Activated T-cell treated with anti-CD3 and anti-CD28 coated beads, Interleukin-2, amount 50 U/mL, for 24 hours (primary cell): ENCODE measurements at regions not wholly inside any gene's neighbourhood (a gene's known extent, or its start where the extent isn't known, plus 50 kb on each side); places are given as distances from the start of the nearest gene placed in this dataset.
"Not testable (repeated sequence)": the region's sequence is repeated elsewhere in the genome, so short reads cannot be mapped to it uniquely, and the experiment has no call there.

ENCODE experiments used
- DNase-seq: peaks from one replicate; pipeline ENCODE4 v3.0.0-alpha.2; 2020
- H3K27ac Mint-ChIP-seq: 2 replicates; pipeline ENCODE4 v1.8.0; 2020; ENCODE audit warnings: mild to moderate bottlenecking, mixed read lengths
- H3K27me3 Mint-ChIP-seq: 2 replicates; pipeline ENCODE4 v1.8.0; 2020; ENCODE audit warnings: mixed read lengths
- H3K36me3 Mint-ChIP-seq: 2 replicates; pipeline ENCODE4 v1.8.0; 2020; ENCODE audit warnings: low read depth, mixed read lengths
- H3K4me1 Mint-ChIP-seq: 2 replicates; pipeline ENCODE4 v1.8.0; 2020; ENCODE audit warnings: low read depth, mixed read lengths
- H3K4me3 Mint-ChIP-seq: 2 replicates; pipeline ENCODE4 v1.8.0; 2020; ENCODE audit warnings: mild to moderate bottlenecking, moderate library complexity, mixed read lengths
- H3K9me3 Mint-ChIP-seq: 2 replicates; pipeline ENCODE4 v1.8.0; 2020; ENCODE audit warnings: mixed read lengths

DNA sequence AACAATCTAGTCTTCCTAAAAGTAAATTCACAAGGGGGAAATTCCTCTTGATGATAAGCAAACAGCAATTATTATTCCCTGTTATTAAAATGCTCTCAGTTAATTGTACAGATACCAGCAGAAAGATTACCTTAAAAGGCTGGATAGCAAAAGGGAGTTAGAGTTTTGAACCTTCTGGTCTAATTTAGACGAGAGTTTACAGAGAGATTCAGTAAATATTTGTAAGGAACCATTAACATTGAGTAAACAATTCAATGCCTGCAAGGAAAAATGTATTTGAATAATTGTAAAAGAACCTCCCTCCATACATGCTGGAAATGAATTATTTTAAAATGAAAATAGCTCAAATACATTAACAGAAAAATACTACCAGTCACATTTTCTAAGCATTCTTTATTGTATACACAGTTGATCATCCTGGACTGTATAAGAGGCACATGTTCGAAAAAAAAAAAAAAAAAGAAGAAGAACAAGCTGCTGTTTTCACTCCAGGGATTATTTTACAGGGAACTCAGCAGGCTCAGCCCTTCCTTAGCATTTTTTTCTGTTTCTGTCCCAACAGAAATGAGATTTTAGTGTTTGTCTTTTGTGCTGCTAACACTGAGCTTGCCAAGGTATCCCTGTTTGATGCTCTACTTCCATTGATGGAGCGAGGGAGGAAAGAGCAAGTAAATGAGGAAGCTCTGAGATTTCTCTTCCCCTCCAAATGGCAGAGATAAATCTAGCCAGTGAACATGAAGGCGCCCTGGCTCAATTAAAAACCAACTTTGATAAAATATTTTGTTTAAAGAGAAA, 141.1 kb downstream of the ENC1 start:
- no peak overlapping the region for H3K27ac Mint-ChIP-seq
- no peaks in the 10 kb centered on the region for H3K9me3 Mint-ChIP-seq
- no peaks in the 10 kb centered on the region for H3K36me3 Mint-ChIP-seq
- H3K4me1 Mint-ChIP-seq = no peaks in the 10 kb centered on the region
- H3K27me3 Mint-ChIP-seq = peaks cover 4% of the 10 kb centered on the region
- no peak overlapping the region for H3K4me3 Mint-ChIP-seq
- no peak for DNase-seq

DNA sequence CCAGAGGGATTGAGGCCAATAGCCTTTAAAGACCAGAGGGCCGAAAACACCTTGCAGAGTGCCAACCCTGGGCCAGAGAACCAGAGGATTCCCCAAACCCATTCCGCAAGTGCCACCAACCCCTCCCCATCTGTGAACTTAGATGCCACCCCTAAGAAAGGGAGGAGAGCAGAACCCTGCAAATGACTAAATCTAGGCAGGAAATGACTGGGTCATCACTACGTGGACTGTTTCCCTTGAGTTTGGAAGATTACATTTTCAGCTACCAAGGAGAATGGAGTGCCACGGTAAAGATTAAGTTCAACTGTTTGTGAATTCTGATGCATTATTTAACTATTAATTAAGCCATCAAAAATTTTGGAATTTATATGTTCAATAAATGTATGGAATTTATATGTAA, 142.8 kb downstream of the ENC1 start:
- Mint-ChIP-seq H3K9me3 (no peaks in the 10 kb centered on the region), H3K4me1 (no peaks in the 10 kb centered on the region), H3K27me3 (peaks cover 17% of the 10 kb centered on the region), H3K36me3 (no peaks in the 10 kb centered on the region), H3K4me3 (no peak overlapping the region), H3K27ac (no peak overlapping the region)
- no peak for DNase-seq

DNA sequence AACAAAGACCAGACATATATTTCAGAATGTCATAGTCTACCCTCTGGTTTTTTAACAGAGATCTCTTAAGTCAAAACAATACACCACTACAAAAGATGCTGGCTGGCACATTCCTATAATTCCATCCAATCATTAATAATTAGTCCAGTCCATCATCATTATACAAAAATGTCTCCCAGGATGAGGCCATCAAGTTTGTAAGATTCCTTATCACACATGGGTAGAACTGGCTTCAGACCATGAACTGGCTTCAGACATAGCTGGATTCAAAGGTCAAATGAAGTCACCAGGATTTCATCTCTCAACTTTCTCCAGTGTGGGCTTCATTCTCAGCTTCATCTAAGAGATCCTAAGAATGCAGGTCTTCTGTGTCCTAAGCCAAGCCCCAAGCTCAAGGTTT, 147.1 kb downstream of the ENC1 start:
- no peak overlapping the region for H3K4me3 Mint-ChIP-seq
- H3K27ac Mint-ChIP-seq = no peak overlapping the region
- H3K4me1 Mint-ChIP-seq = no peaks in the 10 kb centered on the region
- H3K9me3 Mint-ChIP-seq = no peaks in the 10 kb centered on the region
- H3K27me3 Mint-ChIP-seq = peaks cover 20% of the 10 kb centered on the region
- no peaks in the 10 kb centered on the region for H3K36me3 Mint-ChIP-seq
- DNase-seq = no peak

DNA sequence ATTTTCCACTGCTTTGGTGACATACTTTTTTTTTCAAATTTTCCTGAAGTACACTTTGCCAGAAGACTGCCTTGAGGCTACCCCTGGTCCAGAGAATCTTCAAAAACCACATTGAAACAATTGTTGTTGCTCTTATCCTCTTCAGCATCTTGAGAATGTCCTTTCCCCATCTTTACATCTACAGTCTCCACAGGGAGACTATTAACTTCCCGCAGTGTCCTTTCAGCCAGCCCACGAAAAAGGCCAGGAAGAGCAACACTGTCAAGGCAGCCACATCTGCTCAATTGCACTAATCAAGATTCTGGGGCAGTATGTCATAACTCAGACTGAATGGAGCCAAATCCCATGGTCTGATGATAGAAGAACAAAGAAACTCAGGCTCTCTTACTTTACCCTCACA, 148.3 kb downstream of the ENC1 start:
- Mint-ChIP-seq H3K27ac (no peak overlapping the region), H3K4me3 (no peak overlapping the region), H3K36me3 (no peaks in the 10 kb centered on the region), H3K27me3 (peaks cover 20% of the 10 kb centered on the region), H3K9me3 (no peaks in the 10 kb centered on the region), H3K4me1 (no peaks in the 10 kb centered on the region)
- DNase-seq = no peak

DNA sequence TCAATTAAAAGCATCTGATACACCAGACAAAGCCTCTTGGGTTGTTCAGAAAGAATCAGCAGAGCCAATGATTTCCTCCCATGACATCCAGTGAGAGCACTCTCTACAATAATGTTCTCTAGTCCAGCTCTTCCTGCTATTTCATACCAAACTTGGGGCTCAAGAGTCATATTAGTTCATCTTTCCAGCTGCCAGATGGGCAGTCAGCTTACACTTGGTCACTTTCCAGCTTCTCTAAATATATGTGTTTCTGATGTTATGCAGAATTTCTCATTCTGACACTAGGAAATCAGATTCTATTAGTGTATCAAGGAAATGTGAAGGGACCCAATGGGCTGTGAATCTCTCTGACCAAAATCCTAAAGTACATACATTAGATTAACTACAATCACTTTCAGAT, 148.9 kb downstream of the ENC1 start:
- no peak overlapping the region for H3K4me3 Mint-ChIP-seq
- H3K36me3 Mint-ChIP-seq = no peaks in the 10 kb centered on the region
- no peak overlapping the region for H3K27ac Mint-ChIP-seq
- DNase-seq = no peak
- H3K4me1 Mint-ChIP-seq = no peaks in the 10 kb centered on the region
- H3K27me3 Mint-ChIP-seq = peaks cover 20% of the 10 kb centered on the region
- H3K9me3 Mint-ChIP-seq = no peaks in the 10 kb centered on the region

DNA sequence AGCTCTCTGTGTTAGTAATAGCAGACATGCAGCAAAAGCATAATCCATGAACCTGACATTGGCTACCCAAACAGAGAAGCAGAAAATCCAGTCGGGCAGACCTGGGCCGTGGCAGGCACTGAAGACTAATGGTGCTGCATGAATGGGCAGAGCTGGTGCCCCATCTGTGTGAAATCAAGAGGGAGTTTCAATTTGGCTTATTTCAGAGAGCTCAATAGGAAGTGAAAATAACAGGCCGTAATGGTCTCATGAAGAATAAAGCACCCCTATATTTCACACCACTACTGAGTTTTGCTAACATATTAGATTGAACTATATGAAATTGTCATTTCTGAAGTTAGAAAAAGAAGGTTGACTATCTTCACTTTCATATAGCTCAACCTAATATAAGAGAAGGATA, 149.7 kb downstream of the ENC1 start:
- H3K4me1 Mint-ChIP-seq = no peaks in the 10 kb centered on the region
- H3K27me3 Mint-ChIP-seq = peaks cover 20% of the 10 kb centered on the region
- H3K36me3 Mint-ChIP-seq = no peaks in the 10 kb centered on the region
- no peak for DNase-seq
- no peak overlapping the region for H3K4me3 Mint-ChIP-seq
- H3K27ac Mint-ChIP-seq = no peak overlapping the region
- H3K9me3 Mint-ChIP-seq = no peaks in the 10 kb centered on the region

DNA sequence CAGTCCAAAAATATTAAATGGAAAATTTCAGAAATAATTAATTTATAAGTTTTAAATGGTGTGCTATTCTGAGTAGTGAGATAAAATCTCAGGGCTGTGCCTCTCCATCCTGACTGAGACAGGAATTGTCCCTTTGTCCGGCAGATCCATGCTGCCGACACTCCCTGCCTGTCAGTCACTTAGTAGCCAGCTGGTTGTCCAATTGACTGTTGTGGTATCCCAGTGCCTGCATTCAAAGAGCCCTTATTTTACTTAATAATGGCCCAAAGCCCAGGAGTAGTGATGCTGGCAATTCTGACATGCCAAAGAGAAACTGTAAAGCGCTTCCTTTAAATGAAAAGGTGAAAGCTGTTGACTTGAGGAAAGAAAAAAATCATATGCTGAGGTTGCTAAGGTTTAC, 157.5 kb downstream of the ENC1 start:
- no peak overlapping the region for H3K4me3 Mint-ChIP-seq
- H3K4me1 Mint-ChIP-seq = no peaks in the 10 kb centered on the region

DNA sequence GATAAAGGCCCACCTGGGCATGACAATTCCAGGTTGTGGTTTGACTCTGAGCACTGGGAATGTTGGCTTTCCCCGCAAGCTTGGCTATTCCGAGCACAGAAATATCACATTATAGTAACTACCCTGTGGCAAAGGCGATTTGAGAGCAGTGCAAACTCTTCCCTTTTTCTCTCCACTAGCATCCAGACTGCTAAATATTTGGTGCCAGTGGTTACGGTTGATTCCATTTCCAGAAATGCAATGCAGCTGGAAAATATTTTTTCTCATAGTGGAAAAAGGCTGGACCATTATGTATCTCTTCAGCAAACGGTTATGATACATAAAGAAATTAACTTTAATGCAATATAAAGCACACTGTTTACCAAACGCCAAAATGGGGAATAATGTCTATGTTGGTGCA, 158.0 kb downstream of the ENC1 start:
- no peaks in the 10 kb centered on the region for H3K36me3 Mint-ChIP-seq
- H3K27me3 Mint-ChIP-seq = no peaks in the 10 kb centered on the region
- no peaks in the 10 kb centered on the region for H3K4me1 Mint-ChIP-seq
- DNase-seq = no peak
- H3K27ac Mint-ChIP-seq = no peak overlapping the region
- H3K4me3 Mint-ChIP-seq = no peak overlapping the region
- no peaks in the 10 kb centered on the region for H3K9me3 Mint-ChIP-seq

More for the DNA sequence above, 157.5 kb downstream of the ENC1 start:
- no peaks in the 10 kb centered on the region for H3K27me3 Mint-ChIP-seq
- no peaks in the 10 kb centered on the region for H3K9me3 Mint-ChIP-seq
- H3K36me3 Mint-ChIP-seq = no peaks in the 10 kb centered on the region
- no peak overlapping the region for H3K27ac Mint-ChIP-seq
- DNase-seq = no peak

DNA sequence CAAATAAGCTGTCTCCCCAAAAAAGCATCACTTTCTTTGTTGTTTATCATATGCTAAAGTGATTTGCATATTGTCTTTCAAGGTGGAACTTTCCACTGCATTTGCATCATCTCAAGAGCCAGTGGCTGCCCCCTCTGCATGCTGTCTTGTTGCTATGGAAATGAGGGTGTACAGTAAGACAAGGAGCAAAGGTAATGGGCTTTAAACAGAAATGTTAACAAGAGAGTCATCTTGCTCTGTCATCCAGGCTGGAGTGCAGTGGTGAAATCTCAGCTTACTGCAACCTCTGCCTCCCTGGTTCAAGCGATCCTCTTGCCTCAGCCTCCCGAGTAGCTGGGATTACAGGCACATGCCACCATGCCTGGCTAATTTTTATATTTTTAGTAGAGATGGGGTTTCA, 159.2 kb downstream of the ENC1 start:
- H3K4me1 Mint-ChIP-seq, H3K4me3 Mint-ChIP-seq, H3K36me3 Mint-ChIP-seq, H3K27ac Mint-ChIP-seq, H3K27me3 Mint-ChIP-seq, H3K9me3 Mint-ChIP-seq, DNase-seq: not testable (repeated sequence)

DNA sequence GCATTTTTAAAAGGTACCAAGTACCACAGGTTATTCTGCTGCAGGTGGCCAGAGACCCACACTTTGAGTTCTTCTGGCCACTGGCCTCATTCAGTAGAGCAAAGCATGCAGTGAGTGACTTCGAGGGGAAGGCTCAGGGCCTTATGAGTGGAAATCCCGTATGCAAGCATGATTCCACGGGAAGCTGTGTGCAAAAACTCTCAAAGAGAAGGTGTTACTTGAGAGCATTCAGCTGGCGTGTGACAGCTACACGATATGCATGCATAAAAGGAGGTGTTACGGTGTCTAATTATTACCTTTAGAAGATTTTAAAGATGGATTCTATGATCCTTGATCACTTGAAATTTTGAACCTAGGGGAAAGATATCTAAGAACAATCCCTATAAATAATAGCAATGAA, 160.3 kb downstream of the ENC1 start:
- peaks cover 12% of the 10 kb centered on the region for H3K27me3 Mint-ChIP-seq
- no peaks in the 10 kb centered on the region for H3K9me3 Mint-ChIP-seq
- DNase-seq = no peak
- peaks cover 3% of the 10 kb centered on the region for H3K4me1 Mint-ChIP-seq
- no peak overlapping the region for H3K4me3 Mint-ChIP-seq
- H3K27ac Mint-ChIP-seq = no peak overlapping the region
- H3K36me3 Mint-ChIP-seq = no peaks in the 10 kb centered on the region

DNA sequence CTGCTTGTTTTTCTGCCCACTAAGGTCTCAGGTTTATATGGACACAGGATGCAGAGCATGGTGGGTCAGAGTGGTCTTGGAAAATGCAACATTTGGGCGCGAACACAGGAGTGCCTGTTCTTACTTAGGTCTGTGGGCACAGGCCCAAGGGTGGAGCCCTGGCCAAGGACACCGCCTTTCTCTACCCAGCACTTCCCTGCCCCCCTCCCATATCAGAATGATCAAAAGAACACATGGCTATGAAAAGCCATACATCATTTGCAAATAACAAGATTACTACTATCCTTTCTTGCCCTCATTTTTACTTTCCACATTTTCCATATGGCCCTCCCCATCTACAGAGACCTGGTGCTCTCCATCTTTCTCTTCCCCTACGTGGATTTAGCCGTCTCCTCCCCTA, 162.2 kb downstream of the ENC1 start:
- Mint-ChIP-seq H3K4me1 (peaks cover 3% of the 10 kb centered on the region), H3K27me3 (peaks cover 12% of the 10 kb centered on the region), H3K27ac (no peak overlapping the region), H3K4me3 (no peak overlapping the region), H3K36me3 (no peaks in the 10 kb centered on the region), H3K9me3 (no peaks in the 10 kb centered on the region)
- no peak for DNase-seq

DNA sequence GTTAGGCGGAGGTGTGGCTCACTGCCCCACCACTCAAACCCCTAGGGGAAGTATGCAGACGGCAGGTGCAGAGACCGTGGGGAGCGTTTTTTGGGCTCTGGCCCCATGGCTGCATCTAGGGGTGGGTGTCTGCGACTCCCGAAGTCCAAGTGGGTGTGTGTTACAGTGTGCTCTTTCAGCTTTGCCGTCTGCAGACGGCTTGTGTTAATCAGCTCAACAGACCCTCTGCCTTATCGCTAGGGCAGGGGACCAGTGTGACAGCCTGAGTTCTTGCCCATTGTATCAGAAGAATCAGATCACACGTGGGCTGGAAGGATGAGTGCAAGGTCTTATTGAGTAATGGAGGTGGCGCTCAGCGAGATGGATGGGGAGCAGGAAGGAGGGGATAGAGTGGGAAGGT, 162.8 kb downstream of the ENC1 start:
- DNase-seq = no peak
- Mint-ChIP-seq H3K27me3 (peaks cover 12% of the 10 kb centered on the region), H3K4me3 (no peak overlapping the region), H3K9me3 (no peaks in the 10 kb centered on the region), H3K36me3 (no peaks in the 10 kb centered on the region), H3K4me1 (peaks cover 3% of the 10 kb centered on the region), H3K27ac (no peak overlapping the region)

DNA sequence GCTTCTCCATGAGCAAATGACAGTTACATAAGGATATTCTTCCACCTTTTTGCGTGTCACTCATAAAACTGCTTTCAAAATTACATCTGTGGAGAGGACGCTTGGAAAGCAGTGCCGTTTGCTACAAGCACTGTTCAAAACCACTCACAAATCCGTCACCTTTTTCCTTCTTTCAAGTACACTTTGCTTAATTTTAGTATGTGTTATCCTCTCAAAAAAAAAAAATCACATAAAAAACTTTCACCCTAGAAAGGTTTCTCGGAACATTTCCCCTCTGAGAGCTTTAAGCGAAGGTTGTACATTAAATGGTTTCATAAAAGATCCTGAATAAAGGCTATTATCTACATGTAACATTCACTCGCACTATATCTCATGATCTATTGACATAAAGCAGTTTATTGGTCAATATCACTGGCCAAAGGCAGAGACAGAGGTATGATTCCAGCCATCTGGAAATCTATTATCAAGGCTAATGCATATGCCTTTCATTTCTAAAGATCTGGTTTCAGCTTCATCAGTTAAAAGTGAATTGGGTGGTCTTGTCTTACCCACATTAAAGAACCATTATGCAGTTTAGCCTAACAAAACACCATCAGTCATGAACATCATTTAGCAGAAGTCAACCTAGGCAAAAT, 163.6 kb downstream of the ENC1 start:
- no peak overlapping the region for H3K27ac Mint-ChIP-seq
- no peak overlapping the region for H3K4me3 Mint-ChIP-seq
- H3K36me3 Mint-ChIP-seq = no peaks in the 10 kb centered on the region

DNA sequence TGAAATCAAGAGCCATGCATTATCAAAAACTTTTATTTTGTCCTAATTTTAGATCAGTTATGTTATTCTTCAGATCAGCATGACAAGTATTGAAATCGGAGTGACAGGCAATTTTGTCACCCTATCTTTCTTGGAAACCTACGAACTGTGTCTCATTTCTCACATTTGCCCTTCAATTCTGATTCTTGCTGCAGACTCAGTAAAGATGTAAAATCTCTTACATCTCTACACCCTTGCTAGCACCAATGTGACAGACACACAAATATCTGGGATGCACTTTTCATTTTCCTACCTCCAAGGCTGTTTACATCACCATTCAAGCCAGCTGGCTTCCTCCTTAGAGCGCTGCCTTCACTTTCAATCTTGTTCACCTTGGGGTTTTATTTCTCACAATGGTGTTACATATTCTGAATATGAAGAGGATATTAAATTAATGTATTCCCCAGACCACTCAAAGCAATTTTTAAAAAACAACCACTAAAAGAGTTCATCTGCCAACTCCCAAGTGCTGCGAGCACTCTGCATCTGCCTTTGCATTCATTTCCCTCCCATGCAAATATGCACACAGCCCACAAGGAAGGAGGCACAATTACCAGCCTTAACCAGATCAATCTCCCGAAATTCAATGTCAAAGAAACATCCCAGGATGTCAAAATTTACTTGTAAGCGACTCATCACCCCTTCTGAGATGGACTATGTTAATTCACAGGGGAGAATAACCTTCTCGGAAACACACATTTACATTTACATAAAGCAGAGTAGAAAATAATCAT, 164.3 kb downstream of the ENC1 start:
- Mint-ChIP-seq H3K9me3 (no peaks in the 10 kb centered on the region), H3K4me3 (no peak overlapping the region), H3K27me3 (peaks cover 12% of the 10 kb centered on the region), H3K4me1 (peaks cover 3% of the 10 kb centered on the region), H3K27ac (no peak overlapping the region), H3K36me3 (no peaks in the 10 kb centered on the region)
- DNase-seq = no peak

More for the DNA sequence above, 163.6 kb downstream of the ENC1 start:
- Mint-ChIP-seq H3K27me3 (peaks cover 12% of the 10 kb centered on the region), H3K9me3 (no peaks in the 10 kb centered on the region), H3K4me1 (peaks cover 3% of the 10 kb centered on the region)
- no peak for DNase-seq

DNA sequence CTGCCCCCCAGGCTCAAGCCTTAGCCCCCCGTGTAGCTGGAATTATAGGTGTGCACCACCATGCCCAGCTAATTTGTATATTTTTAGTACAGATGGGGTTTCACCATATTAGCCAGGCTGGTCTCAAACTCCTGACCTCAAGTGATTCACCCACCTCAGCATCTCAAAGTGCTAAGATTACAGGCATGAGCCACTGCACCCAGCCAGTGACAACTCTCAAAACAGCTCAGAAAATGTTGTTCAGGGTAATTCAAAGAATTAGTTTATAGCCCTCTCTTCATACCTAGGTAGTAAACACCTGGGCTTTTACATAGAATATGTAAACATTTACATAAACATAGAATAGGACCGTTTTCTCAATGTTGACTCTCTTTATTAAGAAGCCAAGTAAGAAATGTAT, 168.7 kb downstream of the ENC1 start:
- no peak for DNase-seq
- Mint-ChIP-seq H3K9me3 (no peaks in the 10 kb centered on the region), H3K27me3 (peaks cover 20% of the 10 kb centered on the region), H3K27ac (no peak overlapping the region), H3K4me3 (no peak overlapping the region), H3K4me1 (peaks cover 3% of the 10 kb centered on the region), H3K36me3 (no peaks in the 10 kb centered on the region)
